Right lobe of liver (tissue), 6 donors: ENCODE measurements at regions not wholly inside any gene's neighbourhood (a gene's known extent, or its start where the extent isn't known, plus 50 kb on each side); places are given as distances from the start of the nearest gene placed in this dataset.

Source experiments
- ATAC-seq, 4 donors: fragments of 200-7000 bp; cut with Tn5 transposase; one replicate each; pipeline ENCODE4 v1.9.1; 2020; ENCODE audit warnings: mild to moderate bottlenecking in 4 of 4, moderate library complexity in 4 of 4
- DNase-seq, 3 donors: peaks; one replicate each; pipeline ENCODE4 v3.0.0-alpha.2; 2020
- H3K27ac ChIP-seq, 3 donors: fragments of 200-600 bp; one replicate each; pipeline ENCODE4 v1.8.0; 2022
- H3K27me3 ChIP-seq, 2 donors: fragments of 200-600 bp; one replicate each; pipeline ENCODE4 v1.8.0; 2022
- H3K36me3 ChIP-seq, 4 donors: fragments of 200-600 bp; sonication (generic) in 1 of 4; one replicate each; pipeline versions ENCODE4 v1.5.1 to v1.8.0; 2017 to 2022; ENCODE audit warnings: control low read depth in 1 of 4
- H3K4me1 ChIP-seq, 4 donors: fragments of 200-600 bp; sonication (generic) in 1 of 4; one replicate each; pipeline versions ENCODE4 v1.5.1 to v1.8.0; 2017 to 2022; ENCODE audit warnings: control low read depth in 1 of 4
- H3K4me3 ChIP-seq, 3 donors: fragments of 200-600 bp; one replicate each; pipeline ENCODE4 v1.8.0; 2022
- H3K9me3 ChIP-seq, 4 donors: fragments of 200-600 bp; sonication (generic) in 1 of 4; one replicate each; pipeline versions ENCODE4 v1.5.1 to v1.8.0; 2017 to 2022; ENCODE audit warnings: control low read depth in 1 of 4
- POLR2A ChIP-seq: fragments of 450-650 bp; IDR thresholded peaks from one replicate; pipeline ENCODE4 v1.6.1; 2017; ENCODE audit warnings: antibody characterized with exemption, mild to moderate bottlenecking
- WGBS: methylation state at CpG from one replicate; pipeline ENCODE4 v1.1.6; 2018; ENCODE audit warnings: low coverage, low lambda C conversion rate; ENCODE audit not compliant: insufficient coverage; ENCODE audit errors: missing lambda C conversion rate; 5-methylcytosine and 5-hydroxymethylcytosine counted together
- intact Hi-C, 2 donors: fragments of 100-400 bp; cut with DNase I; formaldehyde crosslinking; loops; one replicate each; pipeline versions ENCODE4 v1.11.2 to v1.14.1; 2022
- TF ChIP-seq, protein P1 (sequence below), 4 donors: fragments of 200-600 bp in 3 of 4; fragments of 450-650 bp in 1 of 4; IDR thresholded peaks; one replicate each; pipeline versions ENCODE4 v1.5.1 to v1.8.0; 2016 to 2022; ENCODE audit warnings: antibody characterized with exemption in 4 of 4, mild to moderate bottlenecking in 2 of 4
- donor health status: DM: no; HTN: yes; CAD: no.
- donor health status: DM: no; HTN: no; CAD: no.
- donor health status: DM: no; HTN: no; CAD: no.
- donor health status: DM: no; HTN: yes; CAD: no.
- donor health status: DM: no; HTN: yes; CAD: no.

DNA sequence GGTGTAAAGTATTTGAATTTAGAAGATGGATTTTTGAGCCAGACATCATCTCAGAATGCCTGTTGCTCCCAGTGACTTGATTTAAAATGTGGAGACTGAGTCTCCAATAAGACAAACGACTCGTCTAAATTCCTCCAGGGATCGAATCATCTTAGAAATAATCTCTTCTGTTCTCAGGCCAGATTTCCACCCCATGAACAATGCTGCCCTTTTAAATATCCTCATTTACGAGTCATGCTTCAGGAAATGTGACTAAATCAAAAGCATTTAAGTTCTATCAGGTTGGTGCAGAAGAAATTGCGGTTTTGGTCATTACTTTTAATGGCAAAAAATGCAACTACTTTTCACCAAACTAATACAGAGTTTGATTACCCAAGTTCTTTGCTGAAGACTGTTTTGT, 684.6 kb upstream of the SOX11 start:
- intact Hi-C loops = no loop called here
- Histone ChIP-seq H3K27me3 (no peaks in the 10 kb centered on the region), H3K36me3 (no peaks in the 10 kb centered on the region), H3K27ac (no peak overlapping the region), H3K9me3 (no peaks in the 10 kb centered on the region), H3K4me1 (no peaks in the 10 kb centered on the region), H3K4me3 (no peak overlapping the region)
- WGBS = 51% methylated on average over 5 of the region's 5 CpGs
- ATAC-seq (no peak), DNase-seq (no peak)
- TF ChIP-seq POLR2A = no peak
- TF ChIP-seq, protein P1, sequence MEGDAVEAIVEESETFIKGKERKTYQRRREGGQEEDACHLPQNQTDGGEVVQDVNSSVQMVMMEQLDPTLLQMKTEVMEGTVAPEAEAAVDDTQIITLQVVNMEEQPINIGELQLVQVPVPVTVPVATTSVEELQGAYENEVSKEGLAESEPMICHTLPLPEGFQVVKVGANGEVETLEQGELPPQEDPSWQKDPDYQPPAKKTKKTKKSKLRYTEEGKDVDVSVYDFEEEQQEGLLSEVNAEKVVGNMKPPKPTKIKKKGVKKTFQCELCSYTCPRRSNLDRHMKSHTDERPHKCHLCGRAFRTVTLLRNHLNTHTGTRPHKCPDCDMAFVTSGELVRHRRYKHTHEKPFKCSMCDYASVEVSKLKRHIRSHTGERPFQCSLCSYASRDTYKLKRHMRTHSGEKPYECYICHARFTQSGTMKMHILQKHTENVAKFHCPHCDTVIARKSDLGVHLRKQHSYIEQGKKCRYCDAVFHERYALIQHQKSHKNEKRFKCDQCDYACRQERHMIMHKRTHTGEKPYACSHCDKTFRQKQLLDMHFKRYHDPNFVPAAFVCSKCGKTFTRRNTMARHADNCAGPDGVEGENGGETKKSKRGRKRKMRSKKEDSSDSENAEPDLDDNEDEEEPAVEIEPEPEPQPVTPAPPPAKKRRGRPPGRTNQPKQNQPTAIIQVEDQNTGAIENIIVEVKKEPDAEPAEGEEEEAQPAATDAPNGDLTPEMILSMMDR (IDR thresholded peaks at IDR 0.05) = no peak

DNA sequence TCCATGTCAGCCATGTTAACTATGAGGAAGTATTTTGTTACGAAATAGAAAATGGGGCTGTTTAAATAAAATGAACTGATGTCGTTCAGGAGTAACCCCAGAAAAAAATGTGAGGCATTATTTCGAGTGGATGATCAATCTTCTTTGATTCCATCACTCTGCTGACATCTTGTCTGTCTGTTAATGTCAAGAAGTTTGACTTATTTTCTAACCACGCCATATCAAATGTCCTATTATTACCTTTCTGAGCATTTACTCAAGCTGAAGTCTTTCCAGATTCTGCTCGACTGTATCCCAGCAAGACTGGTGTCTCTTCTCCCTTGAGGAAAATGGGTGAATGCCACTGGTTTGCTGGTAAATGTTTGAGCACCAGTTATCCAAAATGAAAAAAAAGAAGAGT, 672.9 kb upstream of the SOX11 start:
- DNase-seq = no peak
- no peak for ATAC-seq
- Histone ChIP-seq H3K4me1 (no peaks in the 10 kb centered on the region), H3K36me3 (no peaks in the 10 kb centered on the region), H3K27me3 (no peaks in the 10 kb centered on the region), H3K4me3 (no peak overlapping the region), H3K27ac (no peak overlapping the region), H3K9me3 (no peaks in the 10 kb centered on the region)
- intact Hi-C loops = no loop called here
- 36% methylated on average over 5 of the region's 5 CpGs for WGBS
- no peak for TF ChIP-seq POLR2A
- TF ChIP-seq, protein P1 (IDR thresholded peaks at IDR 0.05) = no peak

DNA sequence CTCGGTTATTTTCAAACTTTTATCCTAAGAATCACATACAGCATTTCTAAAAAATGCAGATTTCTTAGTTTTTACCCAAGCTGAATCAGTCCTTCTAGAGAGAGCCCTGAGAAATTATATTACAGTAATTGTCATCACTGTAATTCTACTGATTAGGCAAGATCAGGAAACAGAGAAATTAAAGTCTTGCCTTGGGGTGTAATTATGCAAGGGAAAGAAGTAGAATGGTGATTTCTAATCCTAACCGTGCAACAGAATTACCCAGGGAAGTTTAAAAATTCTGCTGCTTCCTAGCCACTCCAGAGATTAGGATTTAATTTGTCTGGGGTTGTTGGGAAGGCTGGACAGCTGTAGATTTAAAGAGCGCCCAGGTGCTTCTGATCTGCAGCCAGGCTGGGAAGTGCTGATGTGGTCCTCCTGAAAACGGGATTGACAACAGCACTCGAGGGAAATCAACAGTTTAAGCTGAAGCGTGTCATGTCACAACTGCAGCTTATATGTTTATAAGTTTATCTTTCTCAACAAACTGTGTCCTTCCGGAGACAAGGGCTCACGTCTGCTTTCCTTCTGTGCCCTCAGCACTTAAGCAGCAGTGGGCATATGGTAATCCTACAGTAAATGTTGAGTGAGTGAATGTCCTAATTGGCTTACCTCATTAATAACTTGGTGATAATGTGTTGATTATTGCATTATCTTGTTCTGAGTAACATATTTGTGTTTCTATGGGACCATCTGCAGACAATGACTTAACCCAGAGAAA, 671.9 kb upstream of the SOX11 start:
- TF ChIP-seq POLR2A = no peak
- TF ChIP-seq, protein P1 (IDR thresholded peaks at IDR 0.05) = no peak
- no peak for ATAC-seq
- no peaks in the 10 kb centered on the region for H3K27me3 ChIP-seq
- WGBS = 52% methylated on average over 8 of the region's 8 CpGs
- no peaks in the 10 kb centered on the region for H3K36me3 ChIP-seq
- H3K27ac ChIP-seq = no peak overlapping the region
- no peak overlapping the region for H3K4me3 ChIP-seq
- no peaks in the 10 kb centered on the region for H3K9me3 ChIP-seq
- no peak for DNase-seq
- no peaks in the 10 kb centered on the region for H3K4me1 ChIP-seq
- intact Hi-C loops = no loop called here

DNA sequence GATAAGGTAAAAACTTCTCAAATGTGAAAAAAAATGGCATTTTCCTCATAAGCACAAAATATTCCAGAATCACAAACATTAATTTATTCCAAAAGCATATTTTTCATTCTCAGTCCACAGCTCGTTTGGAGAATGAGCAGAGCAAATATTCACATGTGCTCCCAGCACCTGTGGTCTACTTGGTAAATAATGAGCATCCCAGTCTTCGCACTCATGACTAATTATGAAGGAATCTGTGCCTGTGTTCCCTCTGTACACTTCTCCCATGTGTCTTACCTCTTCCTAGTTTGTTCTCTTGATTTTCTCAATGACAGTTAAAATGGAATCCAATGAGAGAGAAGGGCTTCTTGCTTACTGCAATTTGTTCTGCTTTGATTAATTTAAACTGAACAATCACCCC, 671.0 kb upstream of the SOX11 start:
- Histone ChIP-seq H3K9me3 (no peaks in the 10 kb centered on the region), H3K4me1 (no peaks in the 10 kb centered on the region), H3K36me3 (no peaks in the 10 kb centered on the region), H3K4me3 (no peak overlapping the region), H3K27me3 (no peaks in the 10 kb centered on the region), H3K27ac (no peak overlapping the region)
- intact Hi-C loops = no loop called here
- DNase-seq (no peak), ATAC-seq (no peak)
- 61% methylated on average over 2 of the region's 2 CpGs for WGBS
- TF ChIP-seq, protein P1 (IDR thresholded peaks at IDR 0.05) = no peak
- no peak for TF ChIP-seq POLR2A
